Neural cell (in vitro differentiated cells): ENCODE measurements at regions not wholly inside any gene's neighbourhood (a gene's known extent, or its start where the extent isn't known, plus 50 kb on each side); places are given as distances from the start of the nearest gene placed in this dataset.

ENCODE experiments used
- H2AFZ ChIP-seq: fragments of 200-600, 300-800 bp; sonication (generic), shearing (Covaris generic); 2 replicates; pipeline ENCODE4 v1.6.0; 2014; ENCODE audit warnings: low read depth, mild to moderate bottlenecking, antibody characterized with exemption, low read length, moderate library complexity
- H3F3A ChIP-seq: fragments of 200-600 bp; shearing (Covaris generic); 2 replicates; pipeline ENCODE4 v1.6.1; 2016; ENCODE audit warnings: mild to moderate bottlenecking, moderate library complexity, mixed read lengths, antibody characterized with exemption, low read length; ENCODE audit not compliant: insufficient read depth, poor library complexity, severe bottlenecking
- H3K27ac ChIP-seq: fragments of 200-600, 300-800 bp; sonication (generic), shearing (Covaris generic); 2 replicates; pipeline ENCODE4 v1.5.1; 2014; ENCODE audit warnings: mild to moderate bottlenecking, low read length, moderate library complexity
- H3K27me3 ChIP-seq: fragments of 300-800, 200-600 bp; sonication (generic), shearing (Covaris generic); 2 replicates; pipeline ENCODE4 v1.6.0; 2014; ENCODE audit warnings: mild to moderate bottlenecking, low read depth, low read length, moderate library complexity; ENCODE audit not compliant: insufficient read depth
- H3K36me3 ChIP-seq: fragments of 300-800, 200-600 bp; sonication (generic), shearing (Covaris generic); 2 replicates; pipeline ENCODE4 v1.5.1; 2014; ENCODE audit warnings: mild to moderate bottlenecking, antibody characterized with exemption, low read length, moderate library complexity; ENCODE audit not compliant: insufficient read depth
- H3K4me2 ChIP-seq: fragments of 300-800, 200-600 bp; sonication (generic), shearing (Covaris generic); 2 replicates; pipeline ENCODE4 v1.6.0; 2014; ENCODE audit warnings: mild to moderate bottlenecking, low read length
- H3K4me3 ChIP-seq: fragments of 300-800, 200-600 bp; sonication (generic), shearing (Covaris generic); 2 replicates; pipeline ENCODE4 v1.5.1; 2014; ENCODE audit warnings: mild to moderate bottlenecking, low read length, moderate library complexity
- H3K79me2 ChIP-seq: fragments of 200-600 bp; shearing (Covaris generic); replicated peaks from 2 replicates; pipeline ENCODE4 v1.6.0; 2014; ENCODE audit warnings: mild to moderate bottlenecking, low read length, moderate library complexity; ENCODE audit not compliant: insufficient read depth
- H3K9ac ChIP-seq: fragments of 300-800, 200-600 bp; sonication (generic), shearing (Covaris generic); 2 replicates; pipeline ENCODE4 v1.6.1; 2016; ENCODE audit warnings: mild to moderate bottlenecking, low read length, mixed read lengths
- H3K9me2 ChIP-seq: fragments of 200-600 bp; shearing (Covaris generic); 2 replicates; pipeline ENCODE4 v1.6.1; 2016; ENCODE audit warnings: mild to moderate bottlenecking, low read length, mixed read lengths; ENCODE audit not compliant: insufficient read depth
- H3K9me3 ChIP-seq: fragments of 200-600, 300-800 bp; sonication (generic), shearing (Covaris generic); 2 replicates; pipeline ENCODE4 v1.6.1; 2016; ENCODE audit warnings: mild to moderate bottlenecking, mixed run types, low read length, moderate library complexity, mixed read lengths
- H4K20me1 ChIP-seq: fragments of 200-600 bp; shearing (Covaris generic); 2 replicates; pipeline ENCODE4 v1.6.1; 2016; ENCODE audit warnings: mild to moderate bottlenecking, mixed run types; ENCODE audit not compliant: insufficient read depth
- CTCF ChIP-seq: fragments of 450-650 bp; IDR thresholded peaks from 2 replicates; pipeline ENCODE4 v1.5.1; 2014; ENCODE audit warnings: antibody characterized with exemption, mild to moderate bottlenecking, moderate library complexity; ENCODE audit not compliant: poor library complexity, severe bottlenecking
- EP300 ChIP-seq: fragments of 450-650 bp; conservative IDR thresholded peaks from 2 replicates; pipeline ENCODE4 v1.6.1; 2014; ENCODE audit warnings: antibody characterized with exemption, mild to moderate bottlenecking, moderate library complexity; ENCODE audit not compliant: poor library complexity, severe bottlenecking
- EZH2 ChIP-seq: fragments of 200-600, 300-800 bp; shearing (Covaris generic), sonication (generic); IDR thresholded peaks from 2 replicates; pipeline ENCODE4 v1.6.1; 2014; ENCODE audit warnings: antibody characterized with exemption, low read length, borderline replicate concordance, mild to moderate bottlenecking; ENCODE audit not compliant: insufficient read depth, poor library complexity, severe bottlenecking
- MXI1 ChIP-seq: fragments of 450-650 bp; conservative IDR thresholded peaks from 2 replicates; pipeline ENCODE4 v1.6.1; 2014; ENCODE audit warnings: antibody characterized with exemption, mild to moderate bottlenecking; ENCODE audit not compliant: poor library complexity, severe bottlenecking
- POLR2AphosphoS5 ChIP-seq: IDR thresholded peaks from 2 replicates; pipeline ENCODE4 v1.6.1; 2012
- RAD21 ChIP-seq: fragments of 450-650 bp; conservative IDR thresholded peaks from 2 replicates; pipeline ENCODE4 v1.6.1; 2014; ENCODE audit warnings: antibody characterized with exemption, mild to moderate bottlenecking, moderate library complexity
- REST ChIP-seq: IDR thresholded peaks from 2 replicates; pipeline ENCODE4 v1.6.1; 2012; ENCODE audit warnings: borderline replicate concordance
- SMC3 ChIP-seq: fragments of 450-650 bp; conservative IDR thresholded peaks from 2 replicates; pipeline ENCODE4 v1.6.1; 2014; ENCODE audit warnings: antibody characterized with exemption, mild to moderate bottlenecking, moderate library complexity; ENCODE audit not compliant: poor library complexity
- TAF1 ChIP-seq: IDR thresholded peaks from 2 replicates; pipeline ENCODE4 v1.6.1; 2012; ENCODE audit warnings: low read depth

- Histone ChIP-seq H3K27me3 (no peaks in the 10 kb centered on the region), H3K79me2 (no peaks in the 10 kb centered on the region), H3K27ac (no peak overlapping the region), H3K4me3 (no peak overlapping the region), H4K20me1 (no peaks in the 10 kb centered on the region), H2AFZ (no peak overlapping the region), H3K36me3 (no peaks in the 10 kb centered on the region), H3K9ac (no peak overlapping the region), H3K4me2 (no peak overlapping the region), H3K9me3 (no peaks in the 10 kb centered on the region), H3F3A (no peaks in the 10 kb centered on the region), H3K9me2 (no peaks in the 10 kb centered on the region)
- TF ChIP-seq EZH2 (no peak), EP300 (no peak), SMC3 (no peak), REST (no peak), POLR2AphosphoS5 (no peak), RAD21 (no peak), MXI1 (no peak), CTCF (no peak)
Measured at GRCh38 chr3:77913524-77914174, 873.8 kb downstream of the ROBO2 start.

- Histone ChIP-seq H3K27ac (no peak overlapping the region), H3K27me3 (no peaks in the 10 kb centered on the region), H3F3A (no peaks in the 10 kb centered on the region), H4K20me1 (no peaks in the 10 kb centered on the region), H3K36me3 (no peaks in the 10 kb centered on the region), H3K9ac (no peak overlapping the region), H2AFZ (no peak overlapping the region), H3K4me2 (no peak overlapping the region), H3K9me3 (no peaks in the 10 kb centered on the region), H3K4me3 (no peak overlapping the region), H3K79me2 (no peaks in the 10 kb centered on the region), H3K9me2 (no peaks in the 10 kb centered on the region)
- TF ChIP-seq CTCF (no peak), SMC3 (no peak), EZH2 (no peak), POLR2AphosphoS5 (no peak), EP300 (no peak), TAF1 (no peak), REST (no peak)
Measured at GRCh38 chr3:77915336-77915735, 875.4 kb downstream of the ROBO2 start.
